ENCODE measurements at regions not wholly inside any gene's neighbourhood (a gene's known extent, or its start where the extent isn't known, plus 50 kb on each side); places are given as distances from the start of the nearest gene placed in this dataset.
"Not testable (repeated sequence)": the region's sequence is repeated elsewhere in the genome, so short reads cannot be mapped to it uniquely, and the experiment has no call there.

GRCh38 chr4:131883181-131883580, 1265.9 kb upstream of the PCDH10 start:
- DNase-seq; intact Hi-C loops (cut with DNase I): not testable (repeated sequence)

- DNase-seq; intact Hi-C loops (cut with DNase I): not testable (repeated sequence)
These were observed 1223.4 kb upstream of the PCDH10 start for GRCh38 chr4:131925662-131926061.

- DNase-seq; intact Hi-C loops (cut with DNase I): not testable (repeated sequence)
These were observed 1181.4 kb upstream of the PCDH10 start for GRCh38 chr4:131967646-131968045.

GRCh38 chr4:131974730-131975129, 1174.4 kb upstream of the PCDH10 start:
- intact Hi-C loops (cut with DNase I) = no loop called here

GRCh38 chr4:131975276-131976132, 1173.6 kb upstream of the PCDH10 start:
- intact Hi-C loops (cut with DNase I) = not testable (repeated sequence)
- DNase-seq = peak in 2 of 10 donors; percentile 61 to 62

More at GRCh38 chr4:131974730-131975129, 1174.4 kb upstream of the PCDH10 start:
- no peak for DNase-seq

GRCh38 chr4:131976133-131977002, 1172.7 kb upstream of the PCDH10 start:
- DNase-seq = peak in 3 of 10 donors; percentile 62 to 84 (median 73)
- intact Hi-C loops (cut with DNase I) = not testable (repeated sequence)

- intact Hi-C loops (cut with DNase I) = no loop called here
- peak in 2 of 10 donors; percentile 47 to 56 for DNase-seq
These were observed 1171.0 kb upstream of the PCDH10 start for GRCh38 chr4:131978120-131978519.

GRCh38 chr4:131989576-131989975, 1159.5 kb upstream of the PCDH10 start:
- intact Hi-C loops (cut with DNase I) = no loop called here
- no peak for DNase-seq

- no peak for DNase-seq
- intact Hi-C loops (cut with DNase I) = no loop called here
These were observed 1147.6 kb upstream of the PCDH10 start for GRCh38 chr4:132001542-132001941.

GRCh38 chr4:132003593-132003992, 1145.5 kb upstream of the PCDH10 start:
- DNase-seq = no peak
- intact Hi-C loops (cut with DNase I) = no loop called here

- no peak for DNase-seq
These were observed 1133.8 kb upstream of the PCDH10 start for GRCh38 chr4:132015321-132015720.

GRCh38 chr4:132016703-132017350, 1132.3 kb upstream of the PCDH10 start:
- intact Hi-C loops (cut with DNase I) = no loop called here
- DNase-seq = no peak

More at GRCh38 chr4:132015321-132015720, 1133.8 kb upstream of the PCDH10 start:
- intact Hi-C loops (cut with DNase I) = no loop called here

GRCh38 chr4:132026166-132026565, 1122.9 kb upstream of the PCDH10 start:
- intact Hi-C loops (cut with DNase I) = no loop called here

GRCh38 chr4:132026816-132027215, 1122.3 kb upstream of the PCDH10 start:
- DNase-seq = no peak

More at GRCh38 chr4:132026166-132026565, 1122.9 kb upstream of the PCDH10 start:
- no peak for DNase-seq

GRCh38 chr4:132056496-132056895, 1092.6 kb upstream of the PCDH10 start:
- DNase-seq = no peak
- intact Hi-C loops (cut with DNase I) = no loop called here

More at GRCh38 chr4:132026816-132027215, 1122.3 kb upstream of the PCDH10 start:
- intact Hi-C loops (cut with DNase I) = no loop called here

GRCh38 chr4:132059227-132059626, 1089.9 kb upstream of the PCDH10 start:
- no peak for DNase-seq
- intact Hi-C loops (cut with DNase I) = no loop called here

- DNase-seq = peak in 1 of 10 donors; percentile 81
- intact Hi-C loops (cut with DNase I) = no loop called here
These were observed 1086.4 kb upstream of the PCDH10 start for GRCh38 chr4:132062611-132063239.

GRCh38 chr4:132063829-132064228, 1085.3 kb upstream of the PCDH10 start:
- DNase-seq = no peak
- intact Hi-C loops (cut with DNase I) = no loop called here

GRCh38 chr4:132065940-132066495, 1083.1 kb upstream of the PCDH10 start:
- no peak for DNase-seq
- intact Hi-C loops (cut with DNase I) = no loop called here

GRCh38 chr4:132071815-132072214, 1077.3 kb upstream of the PCDH10 start:
- no peak for DNase-seq
- intact Hi-C loops (cut with DNase I) = no loop called here

Measured in posterior cingulate gyrus (tissue), 11 donors.